Retina (tissue), 1 donor: ENCODE measurements at regions not wholly inside any gene's neighbourhood (a gene's known extent, or its start where the extent isn't known, plus 50 kb on each side); places are given as distances from the start of the nearest gene placed in this dataset.

ENCODE experiments used
- DNase-seq: peaks from one replicate; pipeline ENCODE4 v3.0.0-alpha.2; 2016

GRCh38 chrX:116226665-116227484 is 56.3 kb downstream of the AGTR2 start:
- no peak for DNase-seq

- DNase-seq, result no peak
Observed at GRCh38 chrX:116230130-116230898, 59.8 kb downstream of the AGTR2 start.

- no peak for DNase-seq
Observed at GRCh38 chrX:116232833-116233232, 62.3 kb downstream of the AGTR2 start.

- DNase-seq, result no peak
Observed at GRCh38 chrX:116236666-116237065, 66.1 kb downstream of the AGTR2 start.

GRCh38 chrX:116238093-116238492 is 67.5 kb downstream of the AGTR2 start:
- no peak for DNase-seq

GRCh38 chrX:116238567-116239255 is 68.2 kb downstream of the AGTR2 start:
- DNase-seq, result no peak

- DNase-seq, result no peak
Observed at GRCh38 chrX:116239944-116240840, 69.6 kb downstream of the AGTR2 start.

GRCh38 chrX:116241001-116241400 is 70.5 kb downstream of the AGTR2 start:
- DNase-seq, result no peak

- DNase-seq, result no peak
Observed at GRCh38 chrX:116243039-116243438, 72.5 kb downstream of the AGTR2 start.

- DNase-seq, result no peak
Observed at GRCh38 chrX:116246261-116246660, 75.7 kb downstream of the AGTR2 start.

GRCh38 chrX:116267511-116268040 is 97.0 kb downstream of the AGTR2 start:
- no peak for DNase-seq

GRCh38 chrX:116272322-116272721 is 101.8 kb downstream of the AGTR2 start:
- no peak for DNase-seq

- no peak for DNase-seq
Observed at GRCh38 chrX:116272861-116273260, 102.3 kb downstream of the AGTR2 start.

- DNase-seq, result no peak
Observed at GRCh38 chrX:116276261-116276660, 105.7 kb downstream of the AGTR2 start.

GRCh38 chrX:116277351-116278225 is 107.0 kb downstream of the AGTR2 start:
- DNase-seq, result no peak

GRCh38 chrX:116278826-116279225 is 108.3 kb downstream of the AGTR2 start:
- no peak for DNase-seq

GRCh38 chrX:116281106-116281505 is 110.6 kb downstream of the AGTR2 start:
- DNase-seq, result no peak

GRCh38 chrX:116282751-116283150 is 112.2 kb downstream of the AGTR2 start:
- no peak for DNase-seq

GRCh38 chrX:116284400-116284799 is 113.9 kb downstream of the AGTR2 start:
- DNase-seq, result no peak

GRCh38 chrX:116285501-116285900 is 115.0 kb downstream of the AGTR2 start:
- DNase-seq, result no peak

- DNase-seq, result no peak
Observed at GRCh38 chrX:116289592-116289991, 119.0 kb downstream of the AGTR2 start.
